ENCODE measurements at regions not wholly inside any gene's neighbourhood (a gene's known extent, or its start where the extent isn't known, plus 50 kb on each side); places are given as distances from the start of the nearest gene placed in this dataset.

GRCh38 chr9:88312517-88313103 is 75.6 kb upstream of the SPIN1 start:
- H2BK12ac ChIP-seq (ENCODE audit: low read length): no peak overlapping the region
- DNase-seq (ENCODE audit: low spot score): no peak
- no CpG with 5 or more reads among the region's 13 CpGs for WGBS, 2 donors (ENCODE audit: extremely low coverage in 2 of 2, insufficient read length in 2 of 2, insufficient replicate concordance in 1 of 2)
- no peak overlapping the region for H4K8ac ChIP-seq (ENCODE audit: low read depth, low read length)
- peaks cover 0 to 8% (median 0%) of the 10 kb centered on the region in 3 experiments for H3K27me3 ChIP-seq (ENCODE audit: control insufficient read depth in 3 of 3, insufficient read depth in 3 of 3, low read depth in 1 of 3, low read length in 3 of 3)
- no peak overlapping the region for H4K91ac ChIP-seq (ENCODE audit: low read depth, low read length, poor library complexity)
- no peaks in the 10 kb centered on the region for H3K4me1 ChIP-seq (ENCODE audit: control insufficient read depth in 2 of 2, insufficient read depth in 1 of 2, low read depth in 1 of 2, low read length in 2 of 2)
- no peak overlapping the region for H3K4ac ChIP-seq (ENCODE audit: low read length)
- H2BK15ac ChIP-seq (ENCODE audit: low read length): no peak overlapping the region
- no peak overlapping the region for H3K14ac ChIP-seq (ENCODE audit: low read length)
- no peak overlapping the region for H3K9ac ChIP-seq (ENCODE audit: low read depth, low read length, poor library complexity)
- no peak overlapping the region for H3K27ac ChIP-seq (replicated peaks; ENCODE audit: low read length)
- no peak overlapping the region for H2BK120ac ChIP-seq (ENCODE audit: low read depth, low read length)
- no peak overlapping the region for H2AFZ ChIP-seq (ENCODE audit: low read length)
- no peaks in the 10 kb centered on the region for H3K36me3 ChIP-seq (replicated peaks in 1 of 2; ENCODE audit: control insufficient read depth in 2 of 2, insufficient read depth in 2 of 2, low read length in 2 of 2)
- no peaks in the 10 kb centered on the region for H3K9me3 ChIP-seq (replicated peaks in 1 of 2; ENCODE audit: control insufficient read depth in 2 of 2, insufficient read depth in 1 of 2, low read depth in 1 of 2, low read length in 2 of 2)
- no peak overlapping the region for H3K18ac ChIP-seq (ENCODE audit: low read length)
- no peaks in the 10 kb centered on the region for H3K79me1 ChIP-seq (ENCODE audit: low read depth, low read length)
- no peak overlapping the region for H3K23ac ChIP-seq (ENCODE audit: low read depth, low read length, poor library complexity)
- no peak overlapping the region for H3K4me3 ChIP-seq (ENCODE audit: low read length in 2 of 2)
- no peak overlapping the region for H3K4me2 ChIP-seq (ENCODE audit: insufficient read depth, low read length, poor library complexity, severe bottlenecking)
- H2BK5ac ChIP-seq (ENCODE audit: low read length): no peak overlapping the region
- H2AK5ac ChIP-seq (ENCODE audit: low read depth, low read length): no peak overlapping the region

DNA sequence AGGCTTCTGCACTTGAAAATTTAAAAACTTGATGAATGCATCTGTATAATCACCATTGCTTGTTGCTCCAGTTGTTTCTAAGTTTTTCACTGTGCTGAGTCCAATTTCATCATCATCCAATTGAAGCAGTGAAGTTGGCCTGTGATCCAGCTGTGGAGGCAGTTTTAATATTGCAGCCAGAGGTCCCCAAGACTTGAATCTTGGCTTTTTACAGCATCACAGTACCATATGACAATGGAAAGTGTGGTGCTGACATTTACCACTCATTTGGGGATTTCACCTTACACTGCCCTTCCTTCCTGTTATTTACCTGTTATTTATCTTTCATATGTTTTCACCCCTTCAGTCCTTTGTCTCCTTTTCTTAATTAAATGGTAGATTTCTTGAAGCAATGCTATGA is 76.2 kb upstream of the SPIN1 start:
- Histone ChIP-seq H2BK15ac (ENCODE audit: low read length) (no peak overlapping the region), H4K91ac (ENCODE audit: low read depth, low read length, poor library complexity) (no peak overlapping the region), H3K4me2 (ENCODE audit: insufficient read depth, low read length, poor library complexity, severe bottlenecking) (no peak overlapping the region), H3K4me3 (ENCODE audit: low read length in 2 of 2) (no peak overlapping the region), H3K9ac (ENCODE audit: low read depth, low read length, poor library complexity) (no peak overlapping the region), H2AFZ (ENCODE audit: low read length) (no peak overlapping the region), H3K23ac (ENCODE audit: low read depth, low read length, poor library complexity) (no peak overlapping the region), H3K9me3 (replicated peaks in 1 of 2; ENCODE audit: control insufficient read depth in 2 of 2, insufficient read depth in 1 of 2, low read depth in 1 of 2, low read length in 2 of 2) (no peaks in the 10 kb centered on the region), H2BK5ac (ENCODE audit: low read length) (no peak overlapping the region), H3K27ac (replicated peaks; ENCODE audit: low read length) (no peak overlapping the region), H2BK12ac (ENCODE audit: low read length) (no peak overlapping the region), H2AK5ac (ENCODE audit: low read depth, low read length) (no peak overlapping the region), H3K27me3 (ENCODE audit: control insufficient read depth in 3 of 3, insufficient read depth in 3 of 3, low read depth in 1 of 3, low read length in 3 of 3) (peaks cover 0 to 8% (median 0%) of the 10 kb centered on the region in 3 experiments), H3K4me1 (ENCODE audit: control insufficient read depth in 2 of 2, insufficient read depth in 1 of 2, low read depth in 1 of 2, low read length in 2 of 2) (no peaks in the 10 kb centered on the region), H3K14ac (ENCODE audit: low read length) (no peak overlapping the region), H3K36me3 (replicated peaks in 1 of 2; ENCODE audit: control insufficient read depth in 2 of 2, insufficient read depth in 2 of 2, low read length in 2 of 2) (no peaks in the 10 kb centered on the region), H2BK120ac (ENCODE audit: low read depth, low read length) (no peak overlapping the region), H3K18ac (ENCODE audit: low read length) (no peak overlapping the region), H3K79me1 (ENCODE audit: low read depth, low read length) (no peaks in the 10 kb centered on the region), H4K8ac (ENCODE audit: low read depth, low read length) (no peak overlapping the region), H3K4ac (ENCODE audit: low read length) (no peak overlapping the region)
- no peak for DNase-seq (ENCODE audit: low spot score)

DNA sequence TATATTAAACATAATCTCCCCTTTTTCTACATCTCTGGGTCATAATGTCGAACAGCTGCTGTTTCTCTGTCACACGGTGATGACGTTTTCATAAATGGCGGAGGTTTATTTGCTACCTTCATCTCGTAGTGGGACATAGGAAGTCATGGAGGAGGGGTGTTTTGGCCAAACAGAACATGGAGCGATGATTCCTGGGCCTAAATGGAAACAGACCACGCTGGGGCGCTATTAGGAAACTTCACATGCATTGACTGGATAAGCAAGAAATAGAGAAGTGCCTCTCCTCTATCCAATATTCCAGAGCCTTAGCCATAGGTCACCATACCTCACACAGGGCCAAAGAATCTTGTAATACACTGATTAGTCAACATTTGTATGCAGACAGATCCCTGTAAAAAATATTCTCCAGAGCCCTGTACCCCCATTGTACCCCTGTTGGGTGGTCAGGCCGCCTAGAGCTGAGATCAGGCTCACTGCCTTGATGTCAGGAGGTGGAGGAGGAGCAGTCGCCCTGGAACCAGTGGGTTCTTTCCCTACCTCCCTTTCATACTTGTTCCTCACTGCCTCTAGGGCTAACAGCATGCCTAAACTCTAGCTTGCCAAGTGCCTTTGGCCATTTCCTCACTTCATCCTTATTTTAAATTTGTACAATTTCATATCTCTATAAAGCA is 77.8 kb upstream of the SPIN1 start:
- H4K8ac ChIP-seq (ENCODE audit: low read depth, low read length): no peak overlapping the region
- no peak overlapping the region for H3K27ac ChIP-seq (replicated peaks; ENCODE audit: low read length)
- H2AFZ ChIP-seq (ENCODE audit: low read length): no peak overlapping the region
- WGBS, 2 donors (ENCODE audit: extremely low coverage in 2 of 2, insufficient read length in 2 of 2, insufficient replicate concordance in 1 of 2): no CpG with 5 or more reads among the region's 10 CpGs
- no peak overlapping the region for H4K91ac ChIP-seq (ENCODE audit: low read depth, low read length, poor library complexity)
- no peaks in the 10 kb centered on the region for H3K36me3 ChIP-seq (replicated peaks in 1 of 2; ENCODE audit: control insufficient read depth in 2 of 2, insufficient read depth in 2 of 2, low read length in 2 of 2)
- DNase-seq (ENCODE audit: low spot score): no peak
- H3K79me1 ChIP-seq (ENCODE audit: low read depth, low read length): no peaks in the 10 kb centered on the region
- no peaks in the 10 kb centered on the region for H3K9me3 ChIP-seq (replicated peaks in 1 of 2; ENCODE audit: control insufficient read depth in 2 of 2, insufficient read depth in 1 of 2, low read depth in 1 of 2, low read length in 2 of 2)
- H2BK120ac ChIP-seq (ENCODE audit: low read depth, low read length): no peak overlapping the region
- no peak overlapping the region for H3K9ac ChIP-seq (ENCODE audit: low read depth, low read length, poor library complexity)
- H2AK5ac ChIP-seq (ENCODE audit: low read depth, low read length): no peak overlapping the region
- H3K4me1 ChIP-seq (ENCODE audit: control insufficient read depth in 2 of 2, insufficient read depth in 1 of 2, low read depth in 1 of 2, low read length in 2 of 2): no peaks in the 10 kb centered on the region
- no peak overlapping the region for H3K14ac ChIP-seq (ENCODE audit: low read length)
- no peak overlapping the region for H3K4me3 ChIP-seq (ENCODE audit: low read length in 2 of 2)
- no peak overlapping the region for H3K4me2 ChIP-seq (ENCODE audit: insufficient read depth, low read length, poor library complexity, severe bottlenecking)
- no peak overlapping the region for H2BK15ac ChIP-seq (ENCODE audit: low read length)
- no peak overlapping the region for H2BK12ac ChIP-seq (ENCODE audit: low read length)
- no peak overlapping the region for H2BK5ac ChIP-seq (ENCODE audit: low read length)
- H3K23ac ChIP-seq (ENCODE audit: low read depth, low read length, poor library complexity): no peak overlapping the region
- no peak overlapping the region for H3K18ac ChIP-seq (ENCODE audit: low read length)
- H3K27me3 ChIP-seq (ENCODE audit: control insufficient read depth in 3 of 3, insufficient read depth in 3 of 3, low read depth in 1 of 3, low read length in 3 of 3): peaks cover 0 to 8% (median 0%) of the 10 kb centered on the region in 3 experiments
- no peak overlapping the region for H3K4ac ChIP-seq (ENCODE audit: low read length)

DNA sequence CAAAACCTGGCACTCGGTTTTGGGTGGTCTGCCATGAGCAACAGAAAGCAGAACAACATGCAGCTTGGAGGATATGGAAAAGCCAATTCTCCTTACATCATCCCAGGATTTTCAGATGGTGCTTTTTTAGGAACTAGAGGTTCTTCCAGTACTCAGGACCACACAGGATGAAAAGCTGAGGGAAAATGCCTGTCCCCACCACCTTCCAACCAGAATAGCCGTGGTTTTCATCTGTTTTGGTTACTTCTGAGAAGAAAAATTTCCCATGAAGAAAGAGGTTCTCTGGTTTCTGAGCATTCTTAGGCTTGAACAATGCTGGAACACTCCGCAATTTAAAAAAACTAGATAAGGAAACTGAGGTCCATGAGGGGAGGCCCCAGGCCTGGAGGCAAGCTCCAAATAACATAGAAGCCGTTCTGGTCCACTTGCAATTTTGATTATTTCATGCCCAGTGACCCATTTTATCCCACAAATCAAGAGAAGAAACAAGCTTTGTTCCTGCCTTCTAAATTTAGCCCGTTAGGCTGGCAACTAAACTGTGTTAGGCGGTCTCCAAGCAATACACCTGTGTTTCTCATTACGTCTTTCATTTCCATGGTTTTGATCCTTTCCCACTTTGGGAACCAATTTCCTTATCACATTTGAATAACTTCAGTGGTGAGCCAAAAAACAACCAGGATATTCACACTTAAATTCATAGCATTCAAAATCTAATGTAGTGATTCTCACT is 79.2 kb upstream of the SPIN1 start:
- no peaks in the 10 kb centered on the region for H3K79me1 ChIP-seq (ENCODE audit: low read depth, low read length)
- WGBS, 2 donors (ENCODE audit: extremely low coverage in 2 of 2, insufficient read length in 2 of 2, insufficient replicate concordance in 1 of 2): no CpG with 5 or more reads among the region's 7 CpGs
- no peaks in the 10 kb centered on the region for H3K36me3 ChIP-seq (replicated peaks in 1 of 2; ENCODE audit: control insufficient read depth in 2 of 2, insufficient read depth in 2 of 2, low read length in 2 of 2)
- no peaks in the 10 kb centered on the region for H3K4me1 ChIP-seq (ENCODE audit: control insufficient read depth in 2 of 2, insufficient read depth in 1 of 2, low read depth in 1 of 2, low read length in 2 of 2)
- H4K91ac ChIP-seq (ENCODE audit: low read depth, low read length, poor library complexity): no peak overlapping the region
- no peak for DNase-seq (ENCODE audit: low spot score)
- H3K4ac ChIP-seq (ENCODE audit: low read length): no peak overlapping the region
- H3K9me3 ChIP-seq (replicated peaks in 1 of 2; ENCODE audit: control insufficient read depth in 2 of 2, insufficient read depth in 1 of 2, low read depth in 1 of 2, low read length in 2 of 2): no peaks in the 10 kb centered on the region
- H3K4me3 ChIP-seq (ENCODE audit: low read length in 2 of 2): no peak overlapping the region
- H3K18ac ChIP-seq (ENCODE audit: low read length): no peak overlapping the region
- peaks cover 0 to 8% (median 0%) of the 10 kb centered on the region in 3 experiments for H3K27me3 ChIP-seq (ENCODE audit: control insufficient read depth in 3 of 3, insufficient read depth in 3 of 3, low read depth in 1 of 3, low read length in 3 of 3)
- no peak overlapping the region for H2AK5ac ChIP-seq (ENCODE audit: low read depth, low read length)
- H2BK15ac ChIP-seq (ENCODE audit: low read length): no peak overlapping the region
- H2AFZ ChIP-seq (ENCODE audit: low read length): no peak overlapping the region
- no peak overlapping the region for H2BK120ac ChIP-seq (ENCODE audit: low read depth, low read length)
- no peak overlapping the region for H2BK5ac ChIP-seq (ENCODE audit: low read length)
- H3K27ac ChIP-seq (replicated peaks; ENCODE audit: low read length): no peak overlapping the region
- no peak overlapping the region for H3K4me2 ChIP-seq (ENCODE audit: insufficient read depth, low read length, poor library complexity, severe bottlenecking)
- no peak overlapping the region for H3K23ac ChIP-seq (ENCODE audit: low read depth, low read length, poor library complexity)
- no peak overlapping the region for H3K14ac ChIP-seq (ENCODE audit: low read length)
- H4K8ac ChIP-seq (ENCODE audit: low read depth, low read length): no peak overlapping the region
- no peak overlapping the region for H3K9ac ChIP-seq (ENCODE audit: low read depth, low read length, poor library complexity)
- H2BK12ac ChIP-seq (ENCODE audit: low read length): no peak overlapping the region

Measured in neuronal stem cell (in vitro differentiated cells).